HG03064 (cell line): ENCODE measurements at regions not wholly inside any gene's neighbourhood (a gene's known extent, or its start where the extent isn't known, plus 50 kb on each side); places are given as distances from the start of the nearest gene placed in this dataset.

Experiments used
- ATAC-seq: cut with Tn5 transposase; IDR thresholded peaks from one replicate; pipeline ENCODE4 v1.9.1; 2021; ENCODE audit warnings: low read depth; ENCODE audit not compliant: unreplicated experiment

DNA sequence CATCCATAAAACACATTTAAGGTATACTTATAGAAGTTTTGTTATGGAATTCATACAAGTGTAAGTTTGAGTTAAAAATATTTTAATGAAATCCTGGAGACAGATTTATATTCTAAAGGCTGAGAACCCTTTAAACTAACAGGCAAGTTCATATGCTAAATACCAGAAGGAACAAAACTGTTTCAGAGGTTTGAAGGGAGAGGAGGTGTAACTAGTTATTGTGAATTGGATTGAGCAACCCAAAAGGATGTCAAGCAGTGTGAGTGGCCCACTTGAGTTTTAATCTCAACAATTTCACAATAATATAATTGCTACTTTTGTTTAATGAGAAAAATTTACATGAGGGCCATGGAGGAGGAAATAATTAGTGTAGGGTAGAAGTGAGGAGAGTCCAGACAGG is 348.5 kb upstream of the ACTBL2 start:
- no peak for ATAC-seq

DNA sequence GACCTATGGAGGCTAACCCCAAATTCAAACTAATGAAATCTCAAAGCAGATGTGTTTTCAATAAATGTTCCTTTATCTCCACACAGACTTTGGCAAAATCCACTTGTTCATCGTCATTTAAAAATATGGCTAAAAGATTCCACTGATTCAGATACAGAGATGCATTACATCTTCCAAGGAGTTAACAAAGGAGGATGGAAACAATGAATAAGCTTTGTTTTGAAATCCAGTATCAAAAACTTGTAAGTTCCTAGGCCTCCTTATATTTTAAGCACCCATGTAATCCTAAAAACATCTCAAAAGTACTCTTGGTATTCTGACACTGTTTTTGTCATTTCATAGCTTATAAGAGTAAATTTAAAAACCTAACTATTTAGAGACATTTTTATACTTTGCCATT is 345.6 kb upstream of the ACTBL2 start:
- ATAC-seq = no peak

DNA sequence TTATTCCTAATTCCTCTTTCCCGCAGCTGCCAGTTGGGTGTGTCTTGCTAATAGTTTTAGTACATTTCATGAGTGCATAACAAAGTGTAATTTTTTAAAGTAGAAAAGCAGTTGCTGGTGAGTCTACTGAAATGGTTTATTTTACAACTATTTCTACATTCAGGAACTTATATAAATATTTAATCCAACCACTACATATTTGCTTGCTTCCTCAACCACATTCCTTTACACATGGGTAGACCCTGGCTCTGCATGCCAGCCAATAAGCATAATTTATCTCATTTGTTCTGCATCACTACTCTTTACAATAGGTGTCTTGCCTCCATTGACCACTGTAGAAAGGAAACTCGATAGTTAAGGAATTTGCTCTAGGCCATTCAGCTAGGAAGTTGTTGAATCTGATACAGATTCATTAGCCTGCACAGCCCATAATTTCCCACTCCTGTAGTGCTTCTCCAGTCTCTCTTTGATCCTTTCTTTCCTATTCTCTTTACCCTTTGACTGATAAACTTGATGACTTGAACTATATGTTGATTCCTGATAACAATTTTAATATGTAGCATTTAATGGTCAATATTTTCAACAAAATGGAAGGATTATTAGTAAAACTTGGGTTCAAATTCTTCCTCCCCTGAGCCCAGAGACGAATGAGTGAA is 342.5 kb upstream of the ACTBL2 start:
- no peak for ATAC-seq

DNA sequence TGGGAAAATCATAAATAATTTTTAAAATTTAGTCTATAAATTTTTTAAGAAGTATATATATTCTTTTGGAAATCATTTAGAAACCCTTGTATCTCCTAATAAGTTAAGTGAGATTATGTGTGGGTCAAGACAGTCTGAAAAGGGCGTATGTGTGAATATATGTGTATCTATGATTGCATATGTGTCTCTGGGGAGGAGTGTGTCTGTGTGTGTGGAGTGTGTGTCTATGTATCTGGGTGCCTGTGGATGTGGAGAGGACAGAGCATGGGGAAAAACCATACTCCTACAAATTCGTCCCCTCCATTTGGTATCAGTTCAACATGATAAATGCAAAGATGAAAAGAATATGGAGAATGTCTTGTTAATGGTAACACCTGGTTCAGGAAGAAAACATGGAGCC is 342.0 kb upstream of the ACTBL2 start:
- no peak for ATAC-seq

DNA sequence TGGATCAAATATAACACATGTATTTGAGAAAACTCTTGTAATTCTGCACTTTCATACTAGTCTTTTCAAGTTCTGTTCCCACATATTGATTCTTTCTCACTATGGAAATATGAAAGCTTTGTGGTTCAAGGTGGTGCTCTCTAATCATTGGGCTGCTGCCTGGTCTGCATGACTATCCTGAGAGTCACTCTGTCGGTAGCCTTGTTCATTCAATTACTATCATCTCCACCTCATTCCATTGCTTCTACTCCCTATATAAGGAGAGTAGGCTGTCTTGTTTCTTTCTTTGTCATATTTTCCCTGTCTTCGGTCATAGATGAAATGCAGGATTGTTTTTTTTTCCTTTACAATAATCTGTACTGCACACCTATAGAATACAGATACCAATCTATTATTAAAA is 341.4 kb upstream of the ACTBL2 start:
- ATAC-seq = no peak

DNA sequence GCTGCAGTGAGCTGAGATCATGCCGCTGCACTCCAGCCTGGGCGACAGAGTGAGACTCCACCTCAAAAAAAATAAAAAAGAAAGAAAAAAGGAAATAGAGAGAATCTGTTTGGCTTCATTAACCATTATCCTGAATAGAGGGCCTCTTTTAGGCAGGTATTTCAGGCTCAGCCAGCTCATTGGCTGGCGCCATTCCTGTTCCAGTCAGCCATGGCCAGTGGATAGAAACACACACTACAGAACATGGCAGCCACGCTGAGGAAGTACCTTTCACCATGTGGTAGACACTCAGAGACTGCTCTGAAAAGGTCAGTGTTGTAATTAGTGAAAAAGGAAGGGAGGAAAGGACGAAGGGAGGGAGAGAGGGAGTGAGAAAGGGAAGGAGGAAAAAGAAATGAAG is 340.0 kb upstream of the ACTBL2 start:
- ATAC-seq = no peak

DNA sequence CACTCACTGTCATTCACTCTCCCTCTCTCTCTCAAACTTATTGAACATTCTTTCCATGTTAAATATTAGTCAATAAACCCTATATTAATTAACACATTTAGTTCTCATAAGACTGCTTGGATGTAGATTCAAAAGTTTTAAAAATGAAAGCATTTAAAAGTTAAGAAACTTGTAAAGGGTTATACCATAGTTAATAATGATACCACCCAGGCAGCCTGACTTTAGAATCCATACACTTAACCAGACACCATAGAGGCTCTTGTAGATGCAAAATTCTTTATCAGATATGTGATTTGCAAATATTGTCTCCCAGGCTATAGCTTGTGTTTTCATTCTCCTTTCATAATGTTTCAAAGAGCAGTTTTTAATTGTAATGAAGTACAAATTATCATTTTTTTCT is 335.8 kb upstream of the ACTBL2 start:
- ATAC-seq = peak; percentile 64

DNA sequence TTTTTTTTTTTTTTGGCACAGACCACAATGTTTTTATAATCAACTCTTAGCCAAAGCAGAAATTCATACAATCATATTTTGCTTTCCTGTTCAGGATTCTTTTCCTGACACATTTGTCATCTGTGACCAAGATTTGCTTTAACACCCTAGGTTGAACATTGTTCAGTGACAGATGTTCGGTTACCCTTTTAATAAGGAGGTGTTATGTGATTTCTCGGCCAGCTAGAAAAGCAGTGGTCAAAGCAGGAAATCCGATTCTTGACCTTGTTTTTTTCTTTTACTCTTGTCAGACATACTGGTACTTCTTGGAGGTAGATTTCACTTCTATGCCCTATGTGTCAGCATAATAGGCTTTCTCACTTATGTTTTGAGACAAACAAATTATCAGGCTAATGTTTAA is 335.3 kb upstream of the ACTBL2 start:
- peak; percentile 85 for ATAC-seq

DNA sequence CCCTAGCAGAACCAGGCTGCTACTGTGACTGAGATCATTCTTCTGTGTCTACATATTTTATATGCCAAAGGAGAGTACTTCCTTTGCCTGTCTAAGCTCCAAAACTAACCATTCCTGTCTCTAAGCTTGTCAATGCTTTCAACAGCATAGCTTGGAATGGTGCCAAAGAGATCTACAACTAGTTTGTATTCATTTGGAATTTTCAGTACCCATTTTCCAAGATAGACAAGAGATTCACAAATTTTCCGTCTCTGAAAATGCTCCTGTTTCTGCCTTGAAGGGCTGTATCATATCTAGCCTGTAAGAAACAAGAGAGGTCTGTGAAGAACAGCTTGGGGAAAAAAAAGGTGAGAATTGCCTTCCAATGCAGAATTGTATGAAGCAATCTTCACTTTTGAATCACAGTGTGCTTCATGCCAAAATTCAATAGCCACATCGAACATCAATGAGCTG is 334.4 kb upstream of the ACTBL2 start:
- ATAC-seq = no peak

DNA sequence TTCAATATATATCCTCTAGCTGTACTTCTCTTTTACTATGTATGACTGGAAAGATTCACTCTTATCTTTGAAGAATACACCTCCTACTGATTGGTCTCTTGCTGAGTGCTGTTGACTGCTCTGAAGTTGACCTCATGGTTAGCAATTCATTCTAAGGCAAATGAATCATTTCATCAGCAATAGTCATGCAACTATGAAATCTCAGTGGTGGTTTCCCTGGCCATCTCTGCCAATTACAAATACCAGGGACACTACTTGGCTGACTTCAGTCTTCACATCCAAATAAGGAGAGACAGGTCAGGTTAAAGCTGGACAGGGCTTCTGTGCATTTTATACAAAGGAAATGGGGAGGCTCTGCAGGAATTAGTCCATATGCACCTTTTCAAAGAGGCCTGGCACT is 333.5 kb upstream of the ACTBL2 start:
- no peak for ATAC-seq

DNA sequence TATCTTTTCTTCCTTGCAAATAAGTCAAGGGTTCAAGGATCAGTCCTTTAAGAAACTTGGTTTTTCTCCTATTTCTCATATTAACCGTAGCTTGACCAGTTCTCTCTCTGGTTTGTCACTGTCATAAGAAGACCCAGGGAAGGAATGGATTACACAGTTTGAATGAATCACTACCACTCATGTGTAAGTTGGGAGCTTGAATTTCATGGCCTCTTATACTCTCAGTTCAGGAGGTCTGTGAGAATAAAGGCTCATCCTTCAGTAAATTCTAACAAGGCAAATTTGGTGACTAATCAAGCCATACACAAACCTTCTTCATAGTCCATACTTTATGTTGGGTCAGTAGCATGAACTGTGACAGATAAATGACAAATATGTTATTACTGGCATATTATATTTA is 323.1 kb upstream of the ACTBL2 start:
- ATAC-seq = no peak

DNA sequence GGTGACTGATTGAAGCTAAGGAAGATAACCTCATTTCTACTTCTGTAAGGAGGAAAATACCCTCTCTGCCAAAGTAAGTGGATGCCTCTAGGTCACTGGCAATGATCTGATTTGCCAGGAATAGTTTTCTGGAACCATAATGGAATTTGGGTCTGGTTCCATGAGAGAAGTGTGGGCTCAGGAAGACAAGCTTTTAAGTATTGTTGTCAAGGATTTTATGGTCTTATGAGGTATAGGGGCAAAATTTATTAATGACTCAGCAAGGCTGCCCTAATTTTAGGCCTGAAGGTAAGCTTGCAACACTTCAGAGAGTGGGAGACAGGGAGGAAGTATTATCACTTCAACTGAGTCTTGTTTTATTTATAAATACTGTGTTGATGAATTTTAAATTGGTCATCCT is 322.6 kb upstream of the ACTBL2 start:
- ATAC-seq = no peak

DNA sequence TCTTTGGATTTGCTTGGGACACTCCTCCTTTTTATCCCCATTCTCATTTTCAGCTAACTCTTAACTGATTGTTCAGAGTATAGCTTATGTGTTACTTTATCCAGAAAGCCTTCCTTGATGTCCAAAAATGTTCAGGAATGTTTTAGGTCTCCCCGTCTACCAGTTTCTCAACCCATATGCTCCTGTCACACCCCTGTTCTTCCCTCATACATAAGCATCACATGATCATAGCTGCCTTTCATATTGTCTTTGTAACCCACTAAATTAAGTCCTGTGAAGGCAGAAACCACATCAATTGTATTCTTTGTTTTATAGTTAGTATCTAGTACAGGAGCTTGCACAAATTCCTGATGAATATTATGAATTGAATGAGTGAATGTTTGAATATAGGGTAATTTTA is 321.9 kb upstream of the ACTBL2 start:
- no peak for ATAC-seq

DNA sequence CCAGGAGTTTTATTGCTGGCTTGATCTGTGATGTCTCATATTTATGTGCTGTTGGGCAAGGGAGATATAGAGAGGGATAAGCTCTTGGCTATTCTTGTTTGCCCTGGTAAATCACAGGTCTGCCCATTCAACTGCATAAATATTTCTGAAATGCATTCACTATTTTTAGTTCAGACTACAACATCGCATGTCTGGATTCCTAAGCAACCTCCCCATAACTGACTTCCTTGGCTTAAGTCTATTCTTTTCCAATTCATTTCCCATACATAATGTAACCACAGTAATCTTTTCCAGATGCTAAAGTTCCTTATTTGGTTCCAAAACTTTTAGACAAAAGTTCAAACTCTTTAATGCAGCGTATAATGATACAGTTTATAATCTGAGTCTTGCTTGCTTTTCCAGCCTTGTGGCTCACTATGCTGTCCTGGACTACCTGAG is 321.4 kb upstream of the ACTBL2 start:
- ATAC-seq = no peak

DNA sequence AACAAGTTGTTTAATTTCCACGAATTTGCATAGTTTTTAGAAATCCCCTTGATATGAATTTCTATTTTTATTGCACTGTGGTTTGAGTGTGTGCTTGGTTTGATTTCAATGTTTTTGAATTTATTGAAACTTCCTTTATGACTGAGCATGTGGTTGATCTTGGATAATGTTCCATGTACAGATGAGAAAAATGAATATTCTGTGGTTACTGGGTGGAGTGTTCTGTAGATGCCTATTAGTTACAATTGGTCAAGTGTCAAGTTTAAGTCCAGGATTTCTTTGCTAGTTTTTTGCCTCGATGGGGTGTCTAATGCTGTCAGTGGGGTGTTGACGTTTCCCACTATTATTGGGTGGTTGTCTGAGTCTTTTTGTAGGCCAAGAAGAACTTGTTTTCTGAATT is 319.5 kb upstream of the ACTBL2 start:
- ATAC-seq = no peak

DNA sequence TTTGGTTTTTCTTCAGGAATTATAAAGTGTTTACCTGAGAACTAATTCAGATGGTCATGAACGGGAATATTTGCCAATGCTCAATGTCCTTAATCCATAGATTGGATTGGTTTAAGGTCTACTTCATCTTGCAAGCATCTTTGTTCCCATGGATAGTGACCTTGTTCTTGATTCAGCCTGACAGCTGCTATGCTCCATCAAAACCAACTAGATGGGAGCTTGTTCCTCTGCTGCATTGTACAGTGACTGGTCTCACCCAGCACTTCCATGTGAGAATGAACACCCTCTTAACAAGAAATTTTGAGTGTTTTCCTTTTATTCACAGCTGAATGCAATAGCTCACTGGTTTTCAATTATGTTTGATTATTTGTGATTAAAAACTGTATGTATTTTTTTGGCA is 312.6 kb upstream of the ACTBL2 start:
- ATAC-seq = no peak

DNA sequence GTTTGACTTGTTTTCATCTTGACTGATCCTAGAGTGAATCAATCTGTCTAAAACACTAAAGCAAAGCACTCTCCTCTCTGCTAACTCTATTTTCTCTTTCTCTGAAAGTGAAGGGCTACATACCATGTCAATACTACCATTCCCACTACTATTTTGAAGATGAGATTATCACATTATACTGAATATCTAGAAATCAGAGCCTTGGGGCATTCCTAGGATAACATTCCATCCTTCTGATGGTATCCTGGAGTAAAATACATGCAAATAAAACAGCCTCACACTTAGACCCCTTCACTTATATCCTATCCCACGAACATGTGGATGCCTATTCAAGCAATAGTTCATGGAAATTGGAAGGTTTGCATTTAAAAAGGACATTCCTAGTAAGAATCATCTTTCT is 309.3 kb upstream of the ACTBL2 start:
- ATAC-seq = no peak

DNA sequence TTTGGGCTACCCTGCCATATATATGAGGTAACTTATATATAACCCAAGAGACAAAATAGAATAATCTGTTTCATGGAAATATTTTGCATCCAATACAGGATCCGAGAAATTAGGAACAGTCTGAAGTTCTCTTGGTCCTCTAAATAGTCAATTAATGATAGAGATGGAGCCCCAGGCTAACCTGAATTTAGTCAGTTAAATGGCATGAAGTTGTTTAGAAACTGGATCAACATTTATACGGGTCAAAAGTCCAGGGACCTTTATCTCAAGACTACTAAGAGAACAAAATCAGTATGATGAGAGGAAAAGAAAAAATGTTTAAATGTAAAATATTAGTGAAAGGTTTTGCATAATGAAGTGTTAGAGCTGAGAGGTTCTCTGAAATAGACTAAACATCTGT is 303.3 kb upstream of the ACTBL2 start:
- no peak for ATAC-seq

DNA sequence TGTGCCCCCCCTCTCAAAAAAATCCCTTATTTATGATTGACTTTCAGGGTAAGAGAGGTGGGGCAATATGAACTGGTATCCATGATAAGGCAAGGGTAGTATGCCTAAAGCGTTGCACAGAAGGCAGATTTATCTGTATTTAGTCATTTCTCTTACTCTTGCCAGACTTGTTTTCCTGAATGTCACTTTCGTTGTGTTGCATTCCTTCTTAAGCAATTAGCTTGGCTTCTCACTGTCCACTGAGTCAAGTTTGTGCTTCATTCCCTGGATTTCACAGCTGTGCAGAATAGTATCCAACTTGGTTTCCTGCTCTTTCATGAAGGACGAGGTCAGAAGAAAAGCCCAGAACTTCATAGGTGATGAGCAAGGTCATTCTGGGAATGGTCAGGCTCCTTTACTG is 301.5 kb upstream of the ACTBL2 start:
- no peak for ATAC-seq

DNA sequence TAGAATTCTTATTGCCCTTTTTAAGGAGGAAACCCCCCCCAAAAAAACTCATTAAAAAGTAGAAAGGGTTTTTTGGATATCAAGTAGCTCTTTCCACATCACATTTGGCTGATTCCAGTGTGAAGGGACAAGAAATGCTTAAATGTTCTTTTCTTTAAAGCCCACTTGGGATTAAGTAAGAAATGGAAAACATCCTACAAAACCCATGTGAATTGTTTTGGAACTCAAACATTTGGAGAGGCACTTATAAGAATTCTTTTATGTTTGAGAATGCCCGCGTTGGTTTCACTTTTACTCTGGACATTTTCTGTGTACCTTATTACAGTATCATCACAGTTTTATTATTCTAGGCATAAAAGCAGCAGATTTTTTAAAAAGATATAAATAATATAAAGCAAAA is 301.1 kb upstream of the ACTBL2 start:
- no peak for ATAC-seq

DNA sequence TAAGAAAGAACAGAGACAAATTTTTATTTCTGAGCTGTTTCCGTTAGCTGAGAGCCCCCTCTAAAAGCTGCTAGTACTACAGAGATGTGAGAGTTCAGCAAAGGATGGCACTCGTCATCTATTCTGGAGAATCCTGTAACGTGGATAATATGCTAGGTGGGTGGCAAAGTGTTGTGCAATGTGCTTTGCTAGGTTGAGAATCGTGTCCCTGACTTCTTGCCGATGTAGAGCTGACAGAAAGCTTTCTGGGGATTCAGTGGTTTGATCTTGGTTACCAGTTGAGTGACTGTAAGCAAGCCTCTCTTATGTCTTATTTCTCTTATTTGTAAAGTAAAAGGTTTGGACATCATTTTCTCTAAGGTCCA is 298.3 kb upstream of the ACTBL2 start:
- ATAC-seq = no peak

DNA sequence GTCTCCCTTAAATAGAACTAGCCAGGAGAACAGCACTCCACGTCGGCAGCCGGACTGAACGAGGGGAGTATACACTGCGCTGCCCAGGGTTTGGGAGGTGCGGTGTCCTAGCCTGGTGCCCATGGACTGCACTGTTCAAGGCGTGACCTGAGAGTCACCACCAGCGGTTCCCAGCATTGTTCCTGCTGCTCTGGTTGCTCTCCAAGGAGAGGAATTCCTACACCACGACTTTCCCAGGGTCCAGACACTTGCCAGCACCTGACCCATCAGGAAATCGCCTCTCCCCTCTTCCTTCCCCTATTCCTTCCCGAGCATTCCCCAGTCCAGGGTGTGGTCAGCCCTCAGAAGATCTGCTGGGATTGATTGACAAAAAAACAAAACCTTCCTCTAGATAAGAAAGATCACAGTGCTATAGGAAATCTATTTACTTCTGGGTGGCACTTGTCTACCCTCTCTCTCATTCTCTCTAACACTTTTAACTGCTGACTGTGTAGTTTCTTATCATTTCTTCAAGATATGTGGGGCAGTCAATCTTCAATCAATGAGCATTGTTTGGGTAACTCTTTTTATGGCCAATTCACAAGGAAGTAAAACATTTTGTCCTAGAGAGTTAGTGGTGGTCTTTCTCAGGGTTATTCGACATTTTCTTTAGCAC is 297.8 kb upstream of the ACTBL2 start:
- ATAC-seq = no peak
